ENCODE measurements at regions not wholly inside any gene's neighbourhood (a gene's known extent, or its start where the extent isn't known, plus 50 kb on each side); places are given as distances from the start of the nearest gene placed in this dataset.

GRCh38 chr18:39724652-39725051 lies 2159.1 kb upstream of the CELF4 start:
- DNase-seq: no peak

- no peak for DNase-seq
These were observed 2156.1 kb upstream of the CELF4 start for GRCh38 chr18:39721712-39722111.

GRCh38 chr18:39713961-39714360 lies 2148.4 kb upstream of the CELF4 start:
- no peak for DNase-seq

GRCh38 chr18:39711701-39712100 lies 2146.1 kb upstream of the CELF4 start:
- no peak for DNase-seq

GRCh38 chr18:39705362-39705761 lies 2139.8 kb upstream of the CELF4 start:
- no peak for DNase-seq

- no peak for DNase-seq
These were observed 2137.3 kb upstream of the CELF4 start for GRCh38 chr18:39702888-39703287.

- no peak for DNase-seq
These were observed 2136.2 kb upstream of the CELF4 start for GRCh38 chr18:39701839-39702238.

GRCh38 chr18:39701055-39701783 lies 2135.6 kb upstream of the CELF4 start:
- no peak for DNase-seq

GRCh38 chr18:39699340-39699964 lies 2133.9 kb upstream of the CELF4 start:
- no peak for DNase-seq

GRCh38 chr18:39698436-39698835 lies 2132.8 kb upstream of the CELF4 start:
- peak; percentile 3 for DNase-seq

GRCh38 chr18:39693359-39693758 lies 2127.8 kb upstream of the CELF4 start:
- DNase-seq: no peak

- no peak for DNase-seq
These were observed 2126.9 kb upstream of the CELF4 start for GRCh38 chr18:39692367-39693015.

- DNase-seq: no peak
These were observed 2119.8 kb upstream of the CELF4 start for GRCh38 chr18:39685303-39685902.

- DNase-seq: no peak
These were observed 2115.5 kb upstream of the CELF4 start for GRCh38 chr18:39681061-39681460.

- no peak for DNase-seq
These were observed 2110.3 kb upstream of the CELF4 start for GRCh38 chr18:39675906-39676305.

- DNase-seq: no peak
These were observed 2109.8 kb upstream of the CELF4 start for GRCh38 chr18:39675368-39675767.

- no peak for DNase-seq
These were observed 2106.6 kb upstream of the CELF4 start for GRCh38 chr18:39672171-39672570.

GRCh38 chr18:39667905-39668304 lies 2102.3 kb upstream of the CELF4 start:
- no peak for DNase-seq

GRCh38 chr18:39666541-39666940 lies 2100.9 kb upstream of the CELF4 start:
- DNase-seq: no peak

GRCh38 chr18:39661856-39662366 lies 2096.3 kb upstream of the CELF4 start:
- no peak for DNase-seq

- no peak for DNase-seq
These were observed 2094.5 kb upstream of the CELF4 start for GRCh38 chr18:39660141-39660540.

- DNase-seq: no peak
These were observed 2089.7 kb upstream of the CELF4 start for GRCh38 chr18:39655341-39655740.

- no peak for DNase-seq
These were observed 2087.6 kb upstream of the CELF4 start for GRCh38 chr18:39653221-39653620.
